ENCODE measurements at regions not wholly inside any gene's neighbourhood (a gene's known extent, or its start where the extent isn't known, plus 50 kb on each side); places are given as distances from the start of the nearest gene placed in this dataset.

DNA sequence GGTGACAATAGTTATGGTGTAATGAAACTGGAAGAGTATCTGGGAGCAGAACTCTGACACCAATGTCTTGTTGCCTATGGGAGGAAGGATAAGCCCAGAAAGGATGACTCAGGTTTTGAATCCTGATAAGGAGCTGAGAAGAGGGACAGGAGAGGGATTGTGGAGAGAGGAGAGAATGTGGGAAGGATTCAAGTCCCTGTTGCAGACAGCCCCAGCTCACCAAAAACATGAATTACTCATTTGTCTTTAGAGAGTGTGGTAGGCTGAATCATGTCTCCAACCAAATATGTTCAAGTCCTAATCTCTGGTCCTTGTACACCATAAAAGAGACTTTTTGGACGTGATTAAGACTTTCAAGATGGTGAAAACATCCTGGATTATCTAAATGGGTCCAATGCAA, 206.9 kb upstream of the PHYHIPL start:
- intact Hi-C loops (cut with micrococcal nuclease) (no loop called here), dilution Hi-C loops (cut with MboI; ENCODE audit: extremely low pct_ligation_motif_present, low sequenced_read_pairs) (no loop called here)
- BruUV-seq (replicated peaks), result no TSS peak
- no peaks in the 10 kb centered on the region for H3K79me2 ChIP-seq (ENCODE audit: control insufficient read depth, insufficient read depth, low read length)
- H3K4me3 ChIP-seq (replicated peaks in 1 of 3; ENCODE audit: insufficient read depth in 1 of 3, low read depth in 1 of 3, low read length in 3 of 3), result no peak overlapping the region
- TF ChIP-seq EZH2 (IDR thresholded peaks at IDR 0.05; ENCODE audit: borderline replicate concordance, low read depth, low read length, severe bottlenecking), result no peak
- no peak for TF ChIP-seq MYC (IDR thresholded peaks at IDR 0.05; ENCODE audit: low read depth, low read length)
- no peak for TF ChIP-seq FOS (IDR thresholded peaks at IDR 0.05; ENCODE audit: borderline replicate concordance, insufficient read depth, low read length)
- TF ChIP-seq, protein P1, sequence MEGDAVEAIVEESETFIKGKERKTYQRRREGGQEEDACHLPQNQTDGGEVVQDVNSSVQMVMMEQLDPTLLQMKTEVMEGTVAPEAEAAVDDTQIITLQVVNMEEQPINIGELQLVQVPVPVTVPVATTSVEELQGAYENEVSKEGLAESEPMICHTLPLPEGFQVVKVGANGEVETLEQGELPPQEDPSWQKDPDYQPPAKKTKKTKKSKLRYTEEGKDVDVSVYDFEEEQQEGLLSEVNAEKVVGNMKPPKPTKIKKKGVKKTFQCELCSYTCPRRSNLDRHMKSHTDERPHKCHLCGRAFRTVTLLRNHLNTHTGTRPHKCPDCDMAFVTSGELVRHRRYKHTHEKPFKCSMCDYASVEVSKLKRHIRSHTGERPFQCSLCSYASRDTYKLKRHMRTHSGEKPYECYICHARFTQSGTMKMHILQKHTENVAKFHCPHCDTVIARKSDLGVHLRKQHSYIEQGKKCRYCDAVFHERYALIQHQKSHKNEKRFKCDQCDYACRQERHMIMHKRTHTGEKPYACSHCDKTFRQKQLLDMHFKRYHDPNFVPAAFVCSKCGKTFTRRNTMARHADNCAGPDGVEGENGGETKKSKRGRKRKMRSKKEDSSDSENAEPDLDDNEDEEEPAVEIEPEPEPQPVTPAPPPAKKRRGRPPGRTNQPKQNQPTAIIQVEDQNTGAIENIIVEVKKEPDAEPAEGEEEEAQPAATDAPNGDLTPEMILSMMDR (IDR thresholded peaks at IDR 0.05; ENCODE audit: extremely low read depth in 1 of 2, insufficient read depth in 1 of 2, low read depth in 1 of 2, low read length in 2 of 2), result no peak
- TF ChIP-seq, protein P2, sequence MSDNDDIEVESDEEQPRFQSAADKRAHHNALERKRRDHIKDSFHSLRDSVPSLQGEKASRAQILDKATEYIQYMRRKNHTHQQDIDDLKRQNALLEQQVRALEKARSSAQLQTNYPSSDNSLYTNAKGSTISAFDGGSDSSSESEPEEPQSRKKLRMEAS (IDR thresholded peaks at IDR 0.05; ENCODE audit: insufficient read depth, insufficient read length), result no peak
- no peak for TF ChIP-seq POLR2A (IDR thresholded peaks at IDR 0.05; ENCODE audit: low read depth, low read length)
- no peak for TF ChIP-seq JUN (IDR thresholded peaks at IDR 0.05; ENCODE audit: borderline replicate concordance, insufficient read depth, insufficient read length, low read depth)
- no peaks in the 10 kb centered on the region for H3K9me1 ChIP-seq (replicated peaks; ENCODE audit: control insufficient read depth, extremely low read depth, insufficient read depth, low read length)
- H3K27ac ChIP-seq (ENCODE audit: insufficient read depth, low read depth, low read length), result no peak overlapping the region
- H3K36me3 ChIP-seq (ENCODE audit: control insufficient read depth in 2 of 2, extremely low read depth in 1 of 2, insufficient read depth in 2 of 2, low read length in 2 of 2), result no peaks in the 10 kb centered on the region
- FAIRE-seq (no peak), DNase-seq (ENCODE audit: low read depth, low spot score) (no peak)
- ChIA-PET CTCF (no interaction called here), POLR2A (no interaction called here)
- H3K9me3 ChIP-seq (replicated peaks; ENCODE audit: control insufficient read depth, insufficient read depth, low read length), result no peaks in the 10 kb centered on the region
- H2AFZ ChIP-seq (ENCODE audit: low read depth, low read length), result no peak overlapping the region
- H3K27me3 ChIP-seq (ENCODE audit: control insufficient read depth in 2 of 2, insufficient read depth in 2 of 2, low read length in 2 of 2), result no peaks in the 10 kb centered on the region
- no peak overlapping the region for H3K9ac ChIP-seq (replicated peaks; ENCODE audit: extremely low read depth, insufficient read depth, low read length)
- no peaks in the 10 kb centered on the region for H3K4me1 ChIP-seq (ENCODE audit: control insufficient read depth, extremely low read depth, insufficient read depth, low read length)
- no peaks in the 10 kb centered on the region for H4K20me1 ChIP-seq (replicated peaks; ENCODE audit: control insufficient read depth, extremely low read depth, insufficient read depth, low read length)
- H3K4me2 ChIP-seq (ENCODE audit: insufficient read depth, low read length), result no peak overlapping the region

Measured in endothelial cell of umbilical vein (primary cell).